GM12878 (cell line): ENCODE measurements at regions not wholly inside any gene's neighbourhood (a gene's known extent, or its start where the extent isn't known, plus 50 kb on each side); places are given as distances from the start of the nearest gene placed in this dataset.

Source experiments
- ATAC-seq: fragments of 200-7000 bp; cut with Tn5 transposase; 3 replicates; pipeline ENCODE4 v1.9.1; 2020; ENCODE audit warnings: mild to moderate bottlenecking, moderate library complexity
- BruUV-seq: library from RNA; stranded (reverse); fragments of 400-500 nt; replicated peaks from 2 replicates; lab custom pipeline; 2021; lab: Mats Ljungman, UMichigan
- CTCF ChIA-PET: fragments of 300-600 bp; sonication (Branson Sonifier 250); formaldehyde crosslinking; extraction: SDS; loops from one replicate; lab custom pipeline; 2021; ENCODE audit warnings: inconsistent platforms; lab: Yijun Ruan, JAX
- POLR2A ChIA-PET: fragments of 350-600 bp; formaldehyde crosslinking; extraction: SDS; loops from one replicate; lab custom pipeline; 2021; ENCODE audit warnings: inconsistent platforms; lab: Charles Lee
- RAD21 ChIA-PET: fragments of 300-600 bp; sonication (Branson Sonifier 250); formaldehyde crosslinking; loops from one replicate; lab custom pipeline; 2023; ENCODE audit warnings: antibody characterized with exemption; ENCODE audit not compliant: unreplicated experiment; lab: Charles Lee
- SMC1A ChIA-PET: fragments of 300-600 bp; sonication (Branson Sonifier 250); formaldehyde crosslinking; loops from one replicate; lab custom pipeline; 2023; ENCODE audit not compliant: unreplicated experiment, uncharacterized antibody; lab: Charles Lee
- DNase-seq: peaks from one replicate; pipeline ENCODE4 v3.0.0-alpha.2; 2011; ENCODE audit warnings: low read depth, low spot score
- FAIRE-seq: peaks from 3 replicates; lab custom pipeline; 2011; peaks lifted over from hg19 to GRCh38; lab: Jason Lieb, UNC
- H2AFZ ChIP-seq: 2 replicates; pipeline ENCODE4 v1.6.0; 2011; ENCODE audit warnings: low read depth, low read length, control low read depth; ENCODE audit not compliant: control insufficient read depth
- H3K27ac ChIP-seq: 2 replicates; pipeline ENCODE4 v1.5.1; 2011; ENCODE audit warnings: control low read depth; ENCODE audit not compliant: control insufficient read depth, insufficient read depth
- H3K27me3 ChIP-seq, 2 experiments: replicated peaks in 1 of 2; 2 replicates each; pipeline versions ENCODE4 v1.6.0 to v1.6.1; 2011; ENCODE audit warnings: low read length in 1 of 2; ENCODE audit not compliant: control insufficient read depth in 2 of 2, insufficient read depth in 2 of 2
- H3K36me3 ChIP-seq, 2 experiments: 2 replicates each; pipeline ENCODE4 v1.5.1; 2011; ENCODE audit warnings: low read length in 1 of 2; ENCODE audit not compliant: control insufficient read depth in 2 of 2, insufficient read depth in 2 of 2
- H3K4me1 ChIP-seq: 2 replicates; pipeline ENCODE4 v1.6.1; 2011; ENCODE audit warnings: mild to moderate bottlenecking, low read length, moderate library complexity, mixed read lengths; ENCODE audit not compliant: control insufficient read depth, insufficient read depth
- H3K4me2 ChIP-seq: 2 replicates; pipeline ENCODE4 v1.6.0; 2011; ENCODE audit warnings: control low read depth; ENCODE audit not compliant: control insufficient read depth, insufficient read depth
- H3K4me3 ChIP-seq: fragments of 200-600 bp; sonication (generic); 2 replicates; pipeline ENCODE4 v1.5.1; 2016
- H3K79me2 ChIP-seq: 2 replicates; pipeline ENCODE4 v1.6.0; 2011; ENCODE audit warnings: low read length; ENCODE audit not compliant: control insufficient read depth, insufficient read depth
- H3K9ac ChIP-seq: 2 replicates; pipeline ENCODE4 v1.8.0; 2011; ENCODE audit warnings: low read length, control low read depth, mixed read lengths; ENCODE audit not compliant: control insufficient read depth, insufficient read depth
- H3K9me3 ChIP-seq: replicated peaks from 3 replicates; pipeline ENCODE4 v1.5.1; 2011; ENCODE audit warnings: mild to moderate bottlenecking, low read length; ENCODE audit not compliant: control insufficient read depth, insufficient read depth
- H4K20me1 ChIP-seq: 2 replicates; pipeline ENCODE4 v1.6.0; 2011; ENCODE audit not compliant: control insufficient read depth, insufficient read depth
- ATF2 ChIP-seq: IDR thresholded peaks from 2 replicates; pipeline ENCODE4 v1.6.1; 2012; ENCODE audit warnings: low read length, inconsistent platforms
- ATF3 ChIP-seq: IDR thresholded peaks from 2 replicates; pipeline ENCODE4 v1.6.1; 2011; ENCODE audit warnings: low read depth, mild to moderate bottlenecking, low read length, moderate library complexity, borderline replicate concordance; ENCODE audit errors: extremely low read depth
- ATF7 ChIP-seq: fragments of 450-650 bp; IDR thresholded peaks from 2 replicates; pipeline ENCODE4 v1.6.1; 2016; ENCODE audit warnings: low read depth, mild to moderate bottlenecking
- BRCA1 ChIP-seq: IDR thresholded peaks from 2 replicates; pipeline ENCODE4 v1.6.1; 2011; ENCODE audit warnings: low read depth, low read length, improper control_type of control experiment
- CREM ChIP-seq: IDR thresholded peaks from 2 replicates; pipeline ENCODE4 v1.6.1; 2014; ENCODE audit warnings: antibody characterized with exemption, low read depth
- E2F4 ChIP-seq: IDR thresholded peaks from 2 replicates; pipeline ENCODE4 v1.6.1; 2012; ENCODE audit warnings: low read depth, low read length, improper control_type of control experiment
- JUNB ChIP-seq: IDR thresholded peaks from 2 replicates; pipeline ENCODE4 v1.6.1; 2016; ENCODE audit warnings: antibody characterized with exemption, mild to moderate bottlenecking
- KAT2A ChIP-seq: conservative IDR thresholded peaks from 2 replicates; pipeline ENCODE4 v1.6.1; 2011; ENCODE audit warnings: low read depth, low read length; ENCODE audit not compliant: control insufficient read depth
- MTA3 ChIP-seq: IDR thresholded peaks from 2 replicates; pipeline ENCODE4 v1.6.1; 2012; ENCODE audit warnings: low read length, inconsistent platforms, borderline replicate concordance
- NFYA ChIP-seq: IDR thresholded peaks from 2 replicates; pipeline ENCODE4 v1.6.1; 2011; ENCODE audit warnings: low read depth, mild to moderate bottlenecking, low read length, improper control_type of control experiment, borderline replicate concordance
- POU2F2 ChIP-seq: IDR thresholded peaks from 3 replicates; pipeline ENCODE4 v1.6.1; 2011; ENCODE audit warnings: low read depth, mild to moderate bottlenecking, low read length, borderline replicate concordance
- RB1 ChIP-seq: fragments of 450-650 bp; formaldehyde crosslinking; IDR thresholded peaks from 2 replicates; pipeline ENCODE4 v1.6.1; 2017; ENCODE audit warnings: mild to moderate bottlenecking, borderline replicate concordance
- SMARCA5 ChIP-seq: fragments of 450-650 bp; IDR thresholded peaks from 2 replicates; pipeline ENCODE4 v1.6.1; 2017; ENCODE audit warnings: mild to moderate bottlenecking
- STAT1 ChIP-seq: fragments of 450-650 bp; conservative IDR thresholded peaks from 2 replicates; pipeline ENCODE4 v1.6.1; 2014; ENCODE audit warnings: antibody characterized with exemption, mild to moderate bottlenecking
- STAT3 ChIP-seq: IDR thresholded peaks from 2 replicates; pipeline ENCODE4 v1.6.1; 2011; ENCODE audit warnings: low read depth, low read length, improper control_type of control experiment
- TARDBP ChIP-seq: IDR thresholded peaks from 2 replicates; pipeline ENCODE4 v1.6.1; 2016; ENCODE audit warnings: borderline replicate concordance
- TCF3 ChIP-seq: IDR thresholded peaks from 2 replicates; pipeline ENCODE4 v1.6.1; 2012; ENCODE audit warnings: low read depth, mild to moderate bottlenecking, low read length, borderline replicate concordance; ENCODE audit not compliant: insufficient read depth
- WGBS: methylation state at CpG from one replicate; pipeline ENCODE4 v1.1.6; 2016; ENCODE audit warnings: low lambda C conversion rate; ENCODE audit not compliant: insufficient replicate concordance, insufficient coverage; ENCODE audit errors: missing lambda C conversion rate; 5-methylcytosine and 5-hydroxymethylcytosine counted together
- in situ Hi-C: fragments of 300-500 bp; cut with MboI; formaldehyde crosslinking; loops from 9 replicates; pipeline ENCODE4 v1.14.3; 2018; ENCODE audit warnings: mixed read lengths
- intact Hi-C: fragments of 100-400 bp; cut with micrococcal nuclease; formaldehyde crosslinking; loops from one replicate; pipeline ENCODE4 v1.14.2; 2022; ENCODE audit not compliant: unreplicated experiment
- TF ChIP-seq, protein P1 (sequence below), 3 experiments: IDR thresholded peaks in 2 of 3; conservative IDR thresholded peaks in 1 of 3; 2 replicates each; pipeline ENCODE4 v1.5.1; 2011; ENCODE audit warnings: low read depth in 3 of 3, low read length in 3 of 3, mild to moderate bottlenecking in 3 of 3, control low read depth in 2 of 3, moderate library complexity in 2 of 3, inconsistent platforms in 1 of 3, mixed read lengths in 1 of 3; ENCODE audit not compliant: control insufficient read depth in 2 of 3, insufficient read depth in 1 of 3; ENCODE audit errors: extremely low read depth in 1 of 3

- TF ChIP-seq KAT2A (no peak), CREM (no peak), TCF3 (no peak), MTA3 (no peak), POU2F2 (no peak), NFYA (no peak)
- TF ChIP-seq, protein P1, sequence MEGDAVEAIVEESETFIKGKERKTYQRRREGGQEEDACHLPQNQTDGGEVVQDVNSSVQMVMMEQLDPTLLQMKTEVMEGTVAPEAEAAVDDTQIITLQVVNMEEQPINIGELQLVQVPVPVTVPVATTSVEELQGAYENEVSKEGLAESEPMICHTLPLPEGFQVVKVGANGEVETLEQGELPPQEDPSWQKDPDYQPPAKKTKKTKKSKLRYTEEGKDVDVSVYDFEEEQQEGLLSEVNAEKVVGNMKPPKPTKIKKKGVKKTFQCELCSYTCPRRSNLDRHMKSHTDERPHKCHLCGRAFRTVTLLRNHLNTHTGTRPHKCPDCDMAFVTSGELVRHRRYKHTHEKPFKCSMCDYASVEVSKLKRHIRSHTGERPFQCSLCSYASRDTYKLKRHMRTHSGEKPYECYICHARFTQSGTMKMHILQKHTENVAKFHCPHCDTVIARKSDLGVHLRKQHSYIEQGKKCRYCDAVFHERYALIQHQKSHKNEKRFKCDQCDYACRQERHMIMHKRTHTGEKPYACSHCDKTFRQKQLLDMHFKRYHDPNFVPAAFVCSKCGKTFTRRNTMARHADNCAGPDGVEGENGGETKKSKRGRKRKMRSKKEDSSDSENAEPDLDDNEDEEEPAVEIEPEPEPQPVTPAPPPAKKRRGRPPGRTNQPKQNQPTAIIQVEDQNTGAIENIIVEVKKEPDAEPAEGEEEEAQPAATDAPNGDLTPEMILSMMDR (IDR thresholded peaks at IDR 0.05 in 2 of 3, conservative IDR thresholded peaks at IDR 0.05 in 1 of 3; ENCODE audit: control insufficient read depth in 2 of 3, extremely low read depth in 1 of 3, insufficient read depth in 1 of 3, low read depth in 3 of 3, low read length in 3 of 3), result no peak
- TF ChIP-seq, all 136 proteins: peak for 0
These were observed 174.9 kb downstream of the MYCN start (continued) for GRCh38 chr2:16115291-16115690.

DNA sequence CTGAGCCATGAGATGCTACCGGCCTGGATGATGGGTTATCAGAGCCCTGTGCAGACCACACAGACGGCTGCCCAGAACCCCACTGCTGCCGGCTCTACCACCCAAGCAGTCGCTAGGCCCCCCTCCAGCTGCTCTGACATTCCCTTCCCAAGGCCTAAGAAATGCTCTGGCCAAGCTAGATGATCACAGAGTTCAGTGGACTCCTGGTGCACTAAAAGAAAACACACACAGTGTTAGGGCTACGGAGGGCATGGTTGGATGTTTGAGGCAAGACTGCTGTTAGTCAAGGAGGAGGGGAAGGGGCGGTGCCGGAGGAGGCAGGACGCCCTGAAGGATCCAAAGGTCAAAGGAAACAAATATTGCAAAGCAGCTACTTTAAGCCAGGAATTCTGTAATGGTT is 174.5 kb downstream of the MYCN start:
- in situ Hi-C loops, result no loop called here
- Histone ChIP-seq H3K4me3 (no peak overlapping the region), H3K79me2 (no peaks in the 10 kb centered on the region), H4K20me1 (no peaks in the 10 kb centered on the region), H3K27ac (no peak overlapping the region), H2AFZ (no peak overlapping the region), H3K4me1 (no peaks in the 10 kb centered on the region), H3K36me3 (no peaks in the 10 kb centered on the region), H3K4me2 (no peak overlapping the region), H3K9me3 (no peaks in the 10 kb centered on the region), H3K27me3 (no peaks in the 10 kb centered on the region), H3K9ac (no peak overlapping the region)
- no TSS peak for BruUV-seq
- RAD21 ChIA-PET, result no interaction called here
- POLR2A ChIA-PET, result no interaction called here
- intact Hi-C loops, result no loop called here
- SMC1A ChIA-PET, result no interaction called here
- ATAC-seq (no peak), DNase-seq (no peak), FAIRE-seq (no peak)
- 50% methylated on average over 8 of the region's 8 CpGs for WGBS
- CTCF ChIA-PET, result no interaction called here
- no peak for TF ChIP-seq SMARCA5
- no peak for TF ChIP-seq ATF3
- no peak for TF ChIP-seq STAT1
- TF ChIP-seq JUNB, result no peak
- no peak for TF ChIP-seq POU2F2
- no peak for TF ChIP-seq TARDBP
- TF ChIP-seq STAT3, result no peak
- TF ChIP-seq ATF2, result no peak
- TF ChIP-seq E2F4, result no peak
- TF ChIP-seq RB1, result no peak
- TF ChIP-seq ATF7, result no peak
- TF ChIP-seq BRCA1, result no peak
